OCI-LY1 (cell line): ENCODE measurements at regions not wholly inside any gene's neighbourhood (a gene's known extent, or its start where the extent isn't known, plus 50 kb on each side); places are given as distances from the start of the nearest gene placed in this dataset.

Experiments
- EZH2 ChIP-seq: fragments of 200-600 bp; sonication (generic), shearing (Covaris generic); IDR thresholded peaks from 2 replicates; pipeline ENCODE4 v1.8.0; 2017; ENCODE audit warnings: borderline replicate concordance, mixed run types, mild to moderate bottlenecking, antibody characterized with exemption, low read length, moderate library complexity, mixed read lengths
- TF ChIP-seq, protein P1 (sequence below): fragments of 200-600 bp; sonication (generic), shearing (Covaris generic); IDR thresholded peaks from 2 replicates; pipeline ENCODE4 v1.5.1; 2017; ENCODE audit warnings: mild to moderate bottlenecking, antibody characterized with exemption, low read length, moderate library complexity, mixed read lengths

DNA sequence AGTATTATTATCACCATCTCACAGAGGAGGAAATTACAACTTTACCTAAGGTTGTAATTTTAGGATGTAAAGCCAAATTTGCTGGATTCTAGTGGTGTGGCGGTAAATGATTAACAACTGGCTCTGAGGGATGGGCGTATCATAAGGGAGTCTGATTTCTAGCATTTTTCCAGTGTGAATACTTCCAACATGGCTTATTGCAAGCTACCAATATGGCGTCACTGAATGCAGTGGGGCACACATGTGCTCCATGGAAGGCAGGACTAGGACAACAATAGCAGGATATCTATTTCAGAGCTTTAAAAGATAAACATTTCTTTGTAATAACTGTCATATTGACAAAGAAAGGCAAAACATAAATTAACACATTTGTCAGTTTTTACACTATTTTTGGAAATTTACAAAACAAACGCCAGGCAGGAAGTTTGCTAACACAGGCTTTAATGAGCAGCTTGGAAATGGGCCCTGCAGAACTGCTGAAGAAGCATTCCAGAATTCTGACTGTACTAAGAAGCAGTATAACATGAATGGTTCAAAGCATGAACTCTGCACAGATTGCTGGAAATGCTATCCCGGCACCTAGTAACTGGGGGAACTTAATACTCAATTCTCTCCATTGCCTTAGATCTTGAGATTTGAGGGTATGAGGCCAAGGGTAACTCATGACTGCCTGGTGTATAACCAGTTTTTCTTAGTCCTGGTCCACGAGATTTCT, 439.3 kb upstream of the MAP2 start:
- TF ChIP-seq, protein P1, sequence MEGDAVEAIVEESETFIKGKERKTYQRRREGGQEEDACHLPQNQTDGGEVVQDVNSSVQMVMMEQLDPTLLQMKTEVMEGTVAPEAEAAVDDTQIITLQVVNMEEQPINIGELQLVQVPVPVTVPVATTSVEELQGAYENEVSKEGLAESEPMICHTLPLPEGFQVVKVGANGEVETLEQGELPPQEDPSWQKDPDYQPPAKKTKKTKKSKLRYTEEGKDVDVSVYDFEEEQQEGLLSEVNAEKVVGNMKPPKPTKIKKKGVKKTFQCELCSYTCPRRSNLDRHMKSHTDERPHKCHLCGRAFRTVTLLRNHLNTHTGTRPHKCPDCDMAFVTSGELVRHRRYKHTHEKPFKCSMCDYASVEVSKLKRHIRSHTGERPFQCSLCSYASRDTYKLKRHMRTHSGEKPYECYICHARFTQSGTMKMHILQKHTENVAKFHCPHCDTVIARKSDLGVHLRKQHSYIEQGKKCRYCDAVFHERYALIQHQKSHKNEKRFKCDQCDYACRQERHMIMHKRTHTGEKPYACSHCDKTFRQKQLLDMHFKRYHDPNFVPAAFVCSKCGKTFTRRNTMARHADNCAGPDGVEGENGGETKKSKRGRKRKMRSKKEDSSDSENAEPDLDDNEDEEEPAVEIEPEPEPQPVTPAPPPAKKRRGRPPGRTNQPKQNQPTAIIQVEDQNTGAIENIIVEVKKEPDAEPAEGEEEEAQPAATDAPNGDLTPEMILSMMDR: no peak
- TF ChIP-seq EZH2: no peak
